ENCODE measurements at regions not wholly inside any gene's neighbourhood (a gene's known extent, or its start where the extent isn't known, plus 50 kb on each side); places are given as distances from the start of the nearest gene placed in this dataset.

DNA sequence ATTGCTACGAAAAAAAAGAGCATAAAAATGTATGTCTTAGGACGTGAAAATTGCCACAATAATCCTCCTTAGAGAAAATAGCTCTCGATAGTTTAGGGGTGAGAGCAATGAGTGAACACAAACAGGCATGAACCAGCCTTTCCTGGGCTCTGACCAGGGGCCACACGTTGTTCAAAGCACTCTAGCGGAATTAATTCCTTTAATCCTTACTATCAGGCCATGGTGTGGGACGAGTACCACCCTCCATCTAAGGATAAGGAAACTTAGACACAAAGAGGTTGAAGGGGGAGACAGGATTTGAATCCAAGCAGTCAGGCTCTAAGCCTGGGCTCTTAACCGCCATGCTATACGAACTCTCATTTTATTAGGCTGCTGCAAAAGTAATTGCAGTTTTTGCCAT is 81.9 kb upstream of the CACNA2D3 start:
- DNase-seq (no peak), ATAC-seq (ENCODE audit: low read depth in 2 of 2) (no peak)
- no peak overlapping the region for H3K27ac ChIP-seq (ENCODE audit: insufficient read depth, low read length, poor library complexity, severe bottlenecking)
- no peak overlapping the region for H3K27ac Mint-ChIP-seq
- H3K4me1 Mint-ChIP-seq, result no peaks in the 10 kb centered on the region
- H3K4me3 Mint-ChIP-seq, result no peak overlapping the region
- H3K36me3 ChIP-seq (ENCODE audit: control insufficient read depth, insufficient read depth, low read length), result no peaks in the 10 kb centered on the region
- H3K4me1 ChIP-seq (ENCODE audit: control insufficient read depth, insufficient read depth, low read length, poor library complexity, severe bottlenecking), result no peaks in the 10 kb centered on the region
- no peaks in the 10 kb centered on the region for H3K9me3 ChIP-seq (ENCODE audit: control insufficient read depth in 2 of 2, low read length in 2 of 2)
- H3K4me3 ChIP-seq (ENCODE audit: low read depth, low read length), result no peak overlapping the region
- peaks cover 2% of the 10 kb centered on the region for H3K27me3 ChIP-seq (ENCODE audit: control insufficient read depth, insufficient read depth, low read length)
- H3K27me3 Mint-ChIP-seq, result no peaks in the 10 kb centered on the region
- peaks cover 0 to 2% (median 0%) of the 10 kb centered on the region in 7 donors for H3K9me3 Mint-ChIP-seq
- no peaks in the 10 kb centered on the region for H3K36me3 Mint-ChIP-seq

DNA sequence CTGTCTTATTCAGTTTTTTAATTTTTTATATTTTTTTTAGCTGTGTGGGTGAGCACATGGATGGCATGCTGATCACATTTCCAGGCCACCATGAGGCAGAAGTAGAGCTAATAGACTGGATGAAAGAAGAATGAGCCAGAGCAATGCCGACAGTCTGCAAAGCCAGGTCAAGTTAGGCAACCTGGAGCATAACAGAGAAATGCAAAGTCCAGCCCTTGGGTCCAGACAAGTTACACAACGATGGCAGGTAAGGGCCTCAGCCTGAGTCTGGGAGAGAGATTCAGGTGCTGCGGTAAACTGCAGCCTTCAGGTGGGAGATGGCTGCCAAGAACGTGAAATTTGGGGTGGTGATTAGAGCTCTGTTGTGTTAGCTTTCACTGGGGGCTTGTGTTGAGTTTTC is 84.0 kb upstream of the CACNA2D3 start:
- Mint-ChIP-seq H3K36me3 (no peaks in the 10 kb centered on the region), H3K27ac (no peak overlapping the region), H3K27me3 (no peaks in the 10 kb centered on the region), H3K4me1 (no peaks in the 10 kb centered on the region), H3K9me3 (peaks cover 0 to 2% (median 0%) of the 10 kb centered on the region in 7 donors), H3K4me3 (no peak overlapping the region)
- Histone ChIP-seq H3K27me3 (ENCODE audit: control insufficient read depth, insufficient read depth, low read length) (peaks cover 2% of the 10 kb centered on the region), H3K9me3 (ENCODE audit: control insufficient read depth in 2 of 2, low read length in 2 of 2) (no peaks in the 10 kb centered on the region), H3K27ac (ENCODE audit: insufficient read depth, low read length, poor library complexity, severe bottlenecking) (no peak overlapping the region), H3K4me3 (ENCODE audit: low read depth, low read length) (no peak overlapping the region), H3K4me1 (ENCODE audit: control insufficient read depth, insufficient read depth, low read length, poor library complexity, severe bottlenecking) (no peaks in the 10 kb centered on the region), H3K36me3 (ENCODE audit: control insufficient read depth, insufficient read depth, low read length) (no peaks in the 10 kb centered on the region)
- DNase-seq (no peak), ATAC-seq (ENCODE audit: low read depth in 2 of 2) (no peak)

DNA sequence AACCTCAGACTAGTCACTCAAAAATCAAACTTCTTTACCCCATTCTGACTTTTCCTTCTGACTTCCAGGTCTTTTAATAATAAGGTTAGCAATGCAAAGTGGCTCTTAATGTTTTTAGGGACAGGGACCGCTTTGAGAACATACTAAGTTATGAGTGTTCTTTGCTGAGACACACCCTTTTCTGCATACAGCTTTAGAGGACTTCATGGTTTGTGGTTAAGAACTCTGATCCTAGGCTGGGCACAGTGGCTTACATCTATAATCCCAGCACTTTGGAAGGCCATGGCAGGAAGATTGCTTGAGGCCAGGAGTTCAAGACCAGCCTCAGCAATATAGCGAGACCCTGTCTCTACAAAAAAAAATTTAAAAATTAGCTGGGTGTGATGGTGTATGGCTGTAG is 85.8 kb upstream of the CACNA2D3 start:
- H3K4me3 ChIP-seq (ENCODE audit: low read depth, low read length), result no peak overlapping the region

DNA sequence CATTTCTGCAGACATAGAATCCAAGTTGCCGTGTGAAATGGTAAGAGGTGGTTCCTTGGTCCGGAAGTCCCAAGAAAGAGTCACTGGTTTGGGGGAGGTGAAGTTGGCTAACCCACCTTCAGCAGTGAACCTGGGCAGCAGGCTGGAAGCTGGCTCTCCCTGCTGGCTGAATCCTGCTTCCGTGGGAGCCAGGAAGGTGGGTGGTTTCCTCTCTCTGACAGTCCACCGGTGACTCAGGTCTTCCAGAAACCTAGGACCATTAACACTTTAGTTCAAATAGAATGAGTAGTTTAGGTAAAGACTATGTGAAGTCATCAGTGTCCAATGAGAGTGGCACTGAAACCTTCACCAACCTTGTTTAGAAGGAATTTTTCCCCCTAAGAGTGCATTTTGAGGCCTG is 87.4 kb upstream of the CACNA2D3 start:
- H3K9me3 Mint-ChIP-seq, result peaks cover 0 to 2% (median 0%) of the 10 kb centered on the region in 7 donors
- H3K4me1 Mint-ChIP-seq, result no peaks in the 10 kb centered on the region
- H3K27ac Mint-ChIP-seq, result no peak overlapping the region
- H3K27me3 Mint-ChIP-seq, result no peaks in the 10 kb centered on the region
- Histone ChIP-seq H3K27ac (ENCODE audit: insufficient read depth, low read length, poor library complexity, severe bottlenecking) (no peak overlapping the region), H3K27me3 (ENCODE audit: control insufficient read depth, insufficient read depth, low read length) (no peaks in the 10 kb centered on the region), H3K4me3 (ENCODE audit: low read depth, low read length) (no peak overlapping the region), H3K4me1 (ENCODE audit: control insufficient read depth, insufficient read depth, low read length, poor library complexity, severe bottlenecking) (no peaks in the 10 kb centered on the region), H3K36me3 (ENCODE audit: control insufficient read depth, insufficient read depth, low read length) (no peaks in the 10 kb centered on the region), H3K9me3 (ENCODE audit: control insufficient read depth in 2 of 2, low read length in 2 of 2) (no peaks in the 10 kb centered on the region)
- ATAC-seq (ENCODE audit: low read depth in 2 of 2) (no peak), DNase-seq (no peak)
- H3K4me3 Mint-ChIP-seq, result no peak overlapping the region
- no peaks in the 10 kb centered on the region for H3K36me3 Mint-ChIP-seq

More for the DNA sequence above, 85.8 kb upstream of the CACNA2D3 start:
- DNase-seq (no peak), ATAC-seq (ENCODE audit: low read depth in 2 of 2) (no peak)
- peaks cover 0 to 2% (median 0%) of the 10 kb centered on the region in 7 donors for H3K9me3 Mint-ChIP-seq
- Histone ChIP-seq H3K27ac (ENCODE audit: insufficient read depth, low read length, poor library complexity, severe bottlenecking) (no peak overlapping the region), H3K9me3 (ENCODE audit: control insufficient read depth in 2 of 2, low read length in 2 of 2) (no peaks in the 10 kb centered on the region), H3K36me3 (ENCODE audit: control insufficient read depth, insufficient read depth, low read length) (no peaks in the 10 kb centered on the region), H3K27me3 (ENCODE audit: control insufficient read depth, insufficient read depth, low read length) (no peaks in the 10 kb centered on the region), H3K4me1 (ENCODE audit: control insufficient read depth, insufficient read depth, low read length, poor library complexity, severe bottlenecking) (no peaks in the 10 kb centered on the region)
- H3K36me3 Mint-ChIP-seq, result no peaks in the 10 kb centered on the region
- no peaks in the 10 kb centered on the region for H3K4me1 Mint-ChIP-seq
- no peak overlapping the region for H3K4me3 Mint-ChIP-seq
- no peak overlapping the region for H3K27ac Mint-ChIP-seq
- H3K27me3 Mint-ChIP-seq, result no peaks in the 10 kb centered on the region

DNA sequence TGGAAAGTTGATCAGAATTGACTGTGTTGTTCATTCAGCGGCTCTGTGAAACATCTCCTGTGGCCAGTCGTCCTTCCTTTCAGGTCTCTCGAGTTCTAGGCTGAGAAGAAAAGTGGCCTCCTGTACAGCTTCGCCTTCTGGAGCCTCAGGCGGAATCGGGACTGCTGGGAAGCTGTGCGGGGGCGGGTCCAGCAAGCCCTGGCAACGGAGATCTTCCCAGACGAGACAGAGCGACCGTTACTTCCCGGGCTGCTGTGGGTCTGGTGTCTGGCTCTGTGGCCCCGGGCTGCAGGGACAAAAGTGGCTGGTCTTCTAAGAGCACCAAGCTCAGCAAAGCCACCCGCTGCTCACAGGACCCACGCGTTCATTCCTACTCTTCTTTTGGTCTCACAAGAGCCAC is 88.6 kb upstream of the CACNA2D3 start:
- no peaks in the 10 kb centered on the region for H3K27me3 ChIP-seq (ENCODE audit: control insufficient read depth, insufficient read depth, low read length)
- H3K36me3 ChIP-seq (ENCODE audit: control insufficient read depth, insufficient read depth, low read length), result no peaks in the 10 kb centered on the region
- no peak overlapping the region for H3K27ac ChIP-seq (ENCODE audit: insufficient read depth, low read length, poor library complexity, severe bottlenecking)
- H3K9me3 Mint-ChIP-seq, result peaks cover 0 to 2% (median 0%) of the 10 kb centered on the region in 7 donors
- H3K4me3 Mint-ChIP-seq, result no peak overlapping the region
- no peak overlapping the region for H3K27ac Mint-ChIP-seq
- no peaks in the 10 kb centered on the region for H3K36me3 Mint-ChIP-seq
- no peak for ATAC-seq (ENCODE audit: low read depth in 2 of 2)
- H3K27me3 Mint-ChIP-seq, result no peaks in the 10 kb centered on the region
- H3K4me1 Mint-ChIP-seq, result no peaks in the 10 kb centered on the region
- no peak for DNase-seq
- H3K4me1 ChIP-seq (ENCODE audit: control insufficient read depth, insufficient read depth, low read length, poor library complexity, severe bottlenecking), result no peaks in the 10 kb centered on the region
- H3K4me3 ChIP-seq (ENCODE audit: low read depth, low read length), result no peak overlapping the region
- H3K9me3 ChIP-seq (ENCODE audit: control insufficient read depth in 2 of 2, low read length in 2 of 2), result no peaks in the 10 kb centered on the region

DNA sequence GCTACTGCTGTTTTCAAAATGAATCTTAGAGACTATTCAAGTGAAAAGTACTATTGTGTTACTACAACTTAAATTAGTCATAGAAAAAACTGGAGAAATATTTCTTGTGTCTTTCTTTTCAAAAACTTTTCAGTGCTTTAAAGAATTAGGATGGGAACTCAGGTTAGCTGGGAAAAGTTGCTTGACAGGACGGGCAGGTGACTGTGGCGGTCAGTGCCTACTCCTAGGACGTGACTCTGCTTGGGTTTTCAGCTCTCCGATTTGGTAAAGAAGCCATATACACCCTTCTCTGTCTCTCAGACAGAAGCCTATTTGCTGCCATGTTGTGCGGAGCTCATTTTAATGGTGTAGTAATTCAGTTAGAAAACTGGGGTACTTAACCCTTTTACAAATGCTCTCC is 89.8 kb upstream of the CACNA2D3 start:
- H3K4me1 Mint-ChIP-seq, result no peaks in the 10 kb centered on the region
- H3K27me3 Mint-ChIP-seq, result peaks cover 4% of the 10 kb centered on the region
- H3K27ac Mint-ChIP-seq, result no peak overlapping the region
- no peaks in the 10 kb centered on the region for H3K36me3 Mint-ChIP-seq
- Histone ChIP-seq H3K27me3 (ENCODE audit: control insufficient read depth, insufficient read depth, low read length) (no peaks in the 10 kb centered on the region), H3K9me3 (ENCODE audit: control insufficient read depth in 2 of 2, low read length in 2 of 2) (no peaks in the 10 kb centered on the region), H3K27ac (ENCODE audit: insufficient read depth, low read length, poor library complexity, severe bottlenecking) (no peak overlapping the region), H3K36me3 (ENCODE audit: control insufficient read depth, insufficient read depth, low read length) (no peaks in the 10 kb centered on the region), H3K4me1 (ENCODE audit: control insufficient read depth, insufficient read depth, low read length, poor library complexity, severe bottlenecking) (no peaks in the 10 kb centered on the region), H3K4me3 (ENCODE audit: low read depth, low read length) (no peak overlapping the region)
- no peak for DNase-seq
- no peak overlapping the region for H3K4me3 Mint-ChIP-seq
- peaks cover 0 to 2% (median 0%) of the 10 kb centered on the region in 7 donors for H3K9me3 Mint-ChIP-seq
- no peak for ATAC-seq (ENCODE audit: low read depth in 2 of 2)

DNA sequence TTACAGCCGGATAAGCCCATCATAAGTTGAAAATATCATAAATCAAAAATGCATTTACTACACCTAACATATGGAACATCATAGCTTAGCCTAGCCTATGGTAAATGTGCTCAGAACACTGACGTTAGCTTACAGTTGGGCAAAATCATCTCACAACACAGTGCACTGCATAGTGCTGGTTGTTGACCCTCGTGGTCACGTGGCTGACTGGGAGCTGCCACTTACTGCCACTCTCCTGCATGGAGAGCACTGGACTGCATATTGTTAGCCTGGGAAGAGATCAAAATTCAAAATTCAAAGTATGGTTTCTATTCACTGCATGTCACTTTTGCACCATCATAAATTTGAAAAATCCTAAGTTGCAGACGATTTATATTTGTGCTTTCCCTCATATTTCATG is 94.0 kb upstream of the CACNA2D3 start:
- ATAC-seq (ENCODE audit: low read depth in 2 of 2), result no peak
- no peak overlapping the region for H3K27ac Mint-ChIP-seq
- Histone ChIP-seq H3K27ac (ENCODE audit: insufficient read depth, low read length, poor library complexity, severe bottlenecking) (no peak overlapping the region), H3K36me3 (ENCODE audit: control insufficient read depth, insufficient read depth, low read length) (no peaks in the 10 kb centered on the region), H3K9me3 (ENCODE audit: control insufficient read depth in 2 of 2, low read length in 2 of 2) (no peaks in the 10 kb centered on the region), H3K27me3 (ENCODE audit: control insufficient read depth, insufficient read depth, low read length) (no peaks in the 10 kb centered on the region), H3K4me3 (ENCODE audit: low read depth, low read length) (no peak overlapping the region), H3K4me1 (ENCODE audit: control insufficient read depth, insufficient read depth, low read length, poor library complexity, severe bottlenecking) (no peaks in the 10 kb centered on the region)
- no peaks in the 10 kb centered on the region for H3K36me3 Mint-ChIP-seq
- no peak overlapping the region for H3K4me3 Mint-ChIP-seq
- H3K4me1 Mint-ChIP-seq, result no peaks in the 10 kb centered on the region
- peaks cover 4% of the 10 kb centered on the region for H3K27me3 Mint-ChIP-seq
- DNase-seq, result no peak
- peaks cover 0 to 2% (median 0%) of the 10 kb centered on the region in 7 donors for H3K9me3 Mint-ChIP-seq

DNA sequence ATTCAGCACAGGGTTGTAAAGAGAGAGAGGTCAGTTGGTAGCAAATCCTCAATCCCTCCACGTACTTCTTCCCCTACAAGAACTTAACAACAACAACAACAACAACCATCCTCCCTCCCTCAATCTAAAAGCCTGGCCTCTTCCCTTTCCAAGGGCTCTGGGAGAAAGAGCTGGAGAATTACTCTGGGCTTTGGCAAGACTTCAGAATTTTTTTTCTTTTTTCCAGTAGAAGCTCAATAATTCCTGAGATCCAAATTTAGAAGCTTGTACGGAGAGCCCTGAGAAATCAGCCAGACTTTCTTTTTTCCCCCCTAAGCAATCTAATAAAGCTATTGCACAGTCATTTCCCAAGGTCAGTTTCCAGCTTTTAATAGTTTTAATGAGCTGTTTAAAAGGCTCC is 95.8 kb upstream of the CACNA2D3 start:
- no peak overlapping the region for H3K27ac Mint-ChIP-seq
- no peak overlapping the region for H3K4me3 Mint-ChIP-seq
- no peaks in the 10 kb centered on the region for H3K27me3 ChIP-seq (ENCODE audit: control insufficient read depth, insufficient read depth, low read length)
- peaks cover 0 to 6% (median 0%) of the 10 kb centered on the region in 7 donors for H3K9me3 Mint-ChIP-seq
- H3K36me3 ChIP-seq (ENCODE audit: control insufficient read depth, insufficient read depth, low read length), result no peaks in the 10 kb centered on the region
- no peaks in the 10 kb centered on the region for H3K36me3 Mint-ChIP-seq
- H3K27me3 Mint-ChIP-seq, result peaks cover 10% of the 10 kb centered on the region
- H3K4me1 Mint-ChIP-seq, result no peaks in the 10 kb centered on the region
- DNase-seq (no peak), ATAC-seq (ENCODE audit: low read depth in 2 of 2) (no peak)
- no peaks in the 10 kb centered on the region for H3K9me3 ChIP-seq (ENCODE audit: control insufficient read depth in 2 of 2, low read length in 2 of 2)
- H3K4me1 ChIP-seq (ENCODE audit: control insufficient read depth, insufficient read depth, low read length, poor library complexity, severe bottlenecking), result no peaks in the 10 kb centered on the region
- H3K27ac ChIP-seq (ENCODE audit: insufficient read depth, low read length, poor library complexity, severe bottlenecking), result no peak overlapping the region
- H3K4me3 ChIP-seq (ENCODE audit: low read depth, low read length), result no peak overlapping the region
